ENCODE measurements at regions not wholly inside any gene's neighbourhood (a gene's known extent, or its start where the extent isn't known, plus 50 kb on each side); places are given as distances from the start of the nearest gene placed in this dataset.
"Not testable (repeated sequence)": the region's sequence is repeated elsewhere in the genome, so short reads cannot be mapped to it uniquely, and the experiment has no call there.

- no peaks in the 10 kb centered on the region for H3F3A ChIP-seq (ENCODE audit: insufficient read depth, low read length)
- H3K4me1 ChIP-seq (ENCODE audit: insufficient read depth, low read length, severe bottlenecking), result no peaks in the 10 kb centered on the region
- no peaks in the 10 kb centered on the region for H3K36me3 ChIP-seq (ENCODE audit: insufficient read depth, low read length)
- H4K20me1 ChIP-seq (ENCODE audit: insufficient read depth, low read length), result no peaks in the 10 kb centered on the region
- no peak overlapping the region for H2AFZ ChIP-seq (ENCODE audit: low read length)
- no peaks in the 10 kb centered on the region for H3K9me2 ChIP-seq (ENCODE audit: low read depth, low read length)
- H3K79me2 ChIP-seq (ENCODE audit: insufficient read depth, low read length), result no peaks in the 10 kb centered on the region
- no peak overlapping the region for H3K9ac ChIP-seq (ENCODE audit: low read length)
- no peak overlapping the region for H3K27ac ChIP-seq (ENCODE audit: low read depth, low read length, poor library complexity, severe bottlenecking)
- H3K9me3 ChIP-seq (ENCODE audit: low read length), result no peaks in the 10 kb centered on the region
- no peak overlapping the region for H3K4me3 ChIP-seq (ENCODE audit: low read depth, low read length, poor library complexity, severe bottlenecking)
- H3K4me2 ChIP-seq (ENCODE audit: low read length), result no peak overlapping the region
- TF ChIP-seq EZH2 (IDR thresholded peaks at IDR 0.05; ENCODE audit: borderline replicate concordance, low read length) (no peak), CTCF (IDR thresholded peaks at IDR 0.05; ENCODE audit: low read length) (no peak)
- H3K27me3 ChIP-seq (ENCODE audit: insufficient read depth, low read length), result peaks cover 3% of the 10 kb centered on the region; the same call in 1 of the 2 replicates
These were observed 73.8 kb downstream of the SPRING1 start for GRCh38 chr12:116664085-116664484.

DNA sequence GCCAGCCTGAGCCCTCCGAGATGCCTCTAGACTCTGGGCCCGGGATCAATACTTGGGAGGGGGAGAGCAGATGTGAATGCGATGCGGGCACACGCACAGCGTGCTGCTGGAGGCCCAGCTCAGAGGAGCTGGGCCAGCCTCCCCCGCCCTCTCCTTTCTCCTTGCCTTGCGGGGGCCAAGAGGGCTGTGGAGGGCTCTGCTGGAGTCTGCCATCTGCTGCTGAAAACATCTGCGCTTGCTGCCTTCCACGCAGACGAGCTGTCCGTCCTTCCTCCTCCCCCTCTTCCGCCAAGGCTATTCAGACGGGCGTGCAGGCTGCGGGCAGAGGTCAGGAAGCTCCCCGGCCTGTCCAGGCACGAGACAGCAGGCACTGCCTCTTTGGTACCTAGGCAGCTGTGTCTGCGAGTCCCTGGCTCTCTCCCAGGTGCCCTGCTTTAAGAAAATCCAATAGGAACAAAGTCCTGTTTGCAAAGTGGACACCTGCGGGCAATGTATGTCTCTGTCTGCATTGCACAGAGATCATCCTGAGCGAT, 75.2 kb downstream of the SPRING1 start:
- Histone ChIP-seq H3K27me3 (ENCODE audit: insufficient read depth, low read length) (peaks cover 3% of the 10 kb centered on the region; the same call in 1 of the 2 replicates), H3K9me3 (ENCODE audit: low read length) (no peaks in the 10 kb centered on the region), H2AFZ (ENCODE audit: low read length) (no peak overlapping the region), H3K27ac (ENCODE audit: low read depth, low read length, poor library complexity, severe bottlenecking) (no peak overlapping the region), H3K9me2 (ENCODE audit: low read depth, low read length) (no peaks in the 10 kb centered on the region), H3K36me3 (ENCODE audit: insufficient read depth, low read length) (no peaks in the 10 kb centered on the region), H3K9ac (ENCODE audit: low read length) (no peak overlapping the region), H3F3A (ENCODE audit: insufficient read depth, low read length) (no peaks in the 10 kb centered on the region), H3K79me2 (ENCODE audit: insufficient read depth, low read length) (no peaks in the 10 kb centered on the region), H3K4me1 (ENCODE audit: insufficient read depth, low read length, severe bottlenecking) (no peaks in the 10 kb centered on the region), H4K20me1 (ENCODE audit: insufficient read depth, low read length) (no peaks in the 10 kb centered on the region), H3K4me2 (ENCODE audit: low read length) (no peak overlapping the region), H3K4me3 (ENCODE audit: low read depth, low read length, poor library complexity, severe bottlenecking) (no peak overlapping the region)
- TF ChIP-seq EZH2 (IDR thresholded peaks at IDR 0.05; ENCODE audit: borderline replicate concordance, low read length) (no peak), CTCF (IDR thresholded peaks at IDR 0.05; ENCODE audit: low read length) (no peak)

DNA sequence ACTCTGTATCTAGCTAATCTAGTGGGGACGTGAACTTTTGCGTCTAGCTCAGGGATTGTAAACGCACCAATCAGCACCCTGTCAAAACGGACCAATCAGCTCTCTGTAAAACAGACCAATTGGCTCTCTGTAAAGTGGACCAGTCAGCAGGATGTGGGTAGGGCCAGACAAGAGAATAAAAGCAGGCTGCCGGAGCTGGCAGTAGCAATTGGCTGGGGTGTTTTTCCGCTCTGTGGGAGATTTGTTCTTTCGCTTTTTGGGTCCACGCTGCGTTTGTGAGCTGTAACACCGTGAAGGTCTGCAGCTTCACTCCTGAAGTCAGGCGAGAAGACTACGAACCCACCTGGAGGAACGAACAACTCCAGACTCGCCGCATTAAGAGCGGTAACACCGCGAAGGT, 76.5 kb downstream of the SPRING1 start:
- no peak overlapping the region for H3K4me2 ChIP-seq (ENCODE audit: low read length)

GRCh38 chr12:116660740-116661139, 77.1 kb downstream of the SPRING1 start:
- not testable (repeated sequence) for H3K4me3 ChIP-seq (ENCODE audit: low read depth, low read length, poor library complexity, severe bottlenecking); H3K4me2 ChIP-seq (ENCODE audit: low read length)

More for the DNA sequence above, 76.5 kb downstream of the SPRING1 start:
- no peaks in the 10 kb centered on the region for H3K9me3 ChIP-seq (ENCODE audit: low read length)
- H3K79me2 ChIP-seq (ENCODE audit: insufficient read depth, low read length), result no peaks in the 10 kb centered on the region
- no peaks in the 10 kb centered on the region for H4K20me1 ChIP-seq (ENCODE audit: insufficient read depth, low read length)
- H3K27me3 ChIP-seq (ENCODE audit: insufficient read depth, low read length), result peaks cover 3% of the 10 kb centered on the region; the same call in 1 of the 2 replicates
- no peaks in the 10 kb centered on the region for H3F3A ChIP-seq (ENCODE audit: insufficient read depth, low read length)
- no peak for TF ChIP-seq CTCF (IDR thresholded peaks at IDR 0.05; ENCODE audit: low read length)
- TF ChIP-seq EZH2 (IDR thresholded peaks at IDR 0.05; ENCODE audit: borderline replicate concordance, low read length), result no peak
- no peak overlapping the region for H3K27ac ChIP-seq (ENCODE audit: low read depth, low read length, poor library complexity, severe bottlenecking)
- H3K4me1 ChIP-seq (ENCODE audit: insufficient read depth, low read length, severe bottlenecking), result no peaks in the 10 kb centered on the region
- no peak overlapping the region for H2AFZ ChIP-seq (ENCODE audit: low read length)
- no peaks in the 10 kb centered on the region for H3K36me3 ChIP-seq (ENCODE audit: insufficient read depth, low read length)
- no peaks in the 10 kb centered on the region for H3K9me2 ChIP-seq (ENCODE audit: low read depth, low read length)
- no peak overlapping the region for H3K9ac ChIP-seq (ENCODE audit: low read length)
- no peak overlapping the region for H3K4me3 ChIP-seq (ENCODE audit: low read depth, low read length, poor library complexity, severe bottlenecking)

More at GRCh38 chr12:116660740-116661139, 77.1 kb downstream of the SPRING1 start:
- not testable (repeated sequence) for H4K20me1 ChIP-seq (ENCODE audit: insufficient read depth, low read length); H3K9me3 ChIP-seq (ENCODE audit: low read length); H3K27ac ChIP-seq (ENCODE audit: low read depth, low read length, poor library complexity, severe bottlenecking); H3K27me3 ChIP-seq (ENCODE audit: insufficient read depth, low read length); H3K36me3 ChIP-seq (ENCODE audit: insufficient read depth, low read length); H3F3A ChIP-seq (ENCODE audit: insufficient read depth, low read length); H3K4me1 ChIP-seq (ENCODE audit: insufficient read depth, low read length, severe bottlenecking); H3K79me2 ChIP-seq (ENCODE audit: insufficient read depth, low read length); H3K9ac ChIP-seq (ENCODE audit: low read length); H2AFZ ChIP-seq (ENCODE audit: low read length); H3K9me2 ChIP-seq (ENCODE audit: low read depth, low read length)
